CD4-positive, alpha-beta T cell treated with Interleukin-1 beta for 1 hour (primary cell): ENCODE measurements at regions not wholly inside any gene's neighbourhood (a gene's known extent, or its start where the extent isn't known, plus 50 kb on each side); places are given as distances from the start of the nearest gene placed in this dataset.
A peak's percentile ranks its signal among the peaks of the same experiment; 100 is the strongest.

Experiments used
- DNase-seq, 2 donors: peaks; one replicate each; pipeline ENCODE4 v3.0.0-alpha.2; 2020 to 2022

- DNase-seq, result no peak
These were observed 435.0 kb upstream of the CADM1 start for GRCh38 chr11:115939104-115939730.

GRCh38 chr11:115933564-115933963 lies 429.3 kb upstream of the CADM1 start:
- no peak for DNase-seq

GRCh38 chr11:115931548-115932083 lies 427.4 kb upstream of the CADM1 start:
- no peak for DNase-seq

GRCh38 chr11:115930886-115931547 lies 426.8 kb upstream of the CADM1 start:
- peak in 1 of 2 donors; percentile 47 for DNase-seq

- no peak for DNase-seq
These were observed 426.1 kb upstream of the CADM1 start for GRCh38 chr11:115930291-115930690.

GRCh38 chr11:115929618-115930129 lies 425.5 kb upstream of the CADM1 start:
- no peak for DNase-seq

- no peak for DNase-seq
These were observed 424.6 kb upstream of the CADM1 start for GRCh38 chr11:115928811-115929210.

GRCh38 chr11:115927823-115928329 lies 423.7 kb upstream of the CADM1 start:
- no peak for DNase-seq

GRCh38 chr11:115926601-115927000 lies 422.4 kb upstream of the CADM1 start:
- no peak for DNase-seq

GRCh38 chr11:115926138-115926537 lies 421.9 kb upstream of the CADM1 start:
- no peak for DNase-seq

GRCh38 chr11:115925568-115926090 lies 421.4 kb upstream of the CADM1 start:
- DNase-seq, result no peak

- DNase-seq, result no peak
These were observed 420.7 kb upstream of the CADM1 start for GRCh38 chr11:115924744-115925567.

GRCh38 chr11:115922876-115923275 lies 418.7 kb upstream of the CADM1 start:
- no peak for DNase-seq

- DNase-seq, result no peak
These were observed 417.8 kb upstream of the CADM1 start for GRCh38 chr11:115921986-115922385.

- no peak for DNase-seq
These were observed 417.3 kb upstream of the CADM1 start for GRCh38 chr11:115921540-115921939.

- DNase-seq, result no peak
These were observed 416.7 kb upstream of the CADM1 start for GRCh38 chr11:115920841-115921480.

GRCh38 chr11:115920092-115920461 lies 415.9 kb upstream of the CADM1 start:
- DNase-seq, result no peak

GRCh38 chr11:115919341-115920091 lies 415.3 kb upstream of the CADM1 start:
- no peak for DNase-seq

GRCh38 chr11:115918576-115918975 lies 414.4 kb upstream of the CADM1 start:
- DNase-seq, result no peak

- no peak for DNase-seq
These were observed 412.4 kb upstream of the CADM1 start for GRCh38 chr11:115916608-115917007.

GRCh38 chr11:115912484-115912945 lies 408.3 kb upstream of the CADM1 start:
- peak in 1 of 2 donors; percentile 12 for DNase-seq
